K562 (cell line): ENCODE measurements at regions not wholly inside any gene's neighbourhood (a gene's known extent, or its start where the extent isn't known, plus 50 kb on each side); places are given as distances from the start of the nearest gene placed in this dataset.

ENCODE experiments used
- MTA2 ChIP-seq: fragments of 450-650 bp; IDR thresholded peaks from 2 replicates; pipeline ENCODE4 v1.6.1; 2016; ENCODE audit warnings: low read depth
- POLR3A ChIP-seq: IDR thresholded peaks from 2 replicates; pipeline ENCODE4 v1.6.1; 2011; ENCODE audit warnings: borderline replicate concordance, mild to moderate bottlenecking, moderate library complexity; ENCODE audit not compliant: insufficient read length, insufficient read depth; ENCODE audit errors: extremely low read depth
- PPARD ChIP-seq: fragments of 250-450 bp; sonication (Bioruptor Pico); IDR thresholded peaks from 2 replicates; pipeline ENCODE4 v1.8.0; 2022; ENCODE audit warnings: inconsistent platforms, mild to moderate bottlenecking, moderate library complexity
- SMARCA4 ChIP-seq: fragments of 450-650 bp; IDR thresholded peaks from 2 replicates; pipeline ENCODE4 v1.6.1; 2016
- ZKSCAN1 ChIP-seq: fragments of 150-350 bp; IDR thresholded peaks from 2 replicates; pipeline ENCODE4 v1.6.1; 2016; ENCODE audit warnings: low read depth, low read length
- TF ChIP-seq, protein P1 (sequence below), 2 experiments: IDR thresholded peaks; 2 replicates each; pipeline ENCODE4 v1.6.1; 2011; ENCODE audit warnings: borderline replicate concordance in 1 of 2, control low read depth in 1 of 2, low read depth in 1 of 2, low read length in 1 of 2, mild to moderate bottlenecking in 1 of 2, mixed read lengths in 1 of 2, moderate library complexity in 1 of 2; ENCODE audit not compliant: insufficient read depth in 1 of 2, insufficient read length in 1 of 2, poor library complexity in 1 of 2, severe bottlenecking in 1 of 2; ENCODE audit errors: extremely low read depth in 1 of 2
- TF ChIP-seq, protein P2 (sequence below): fragments of 450-650 bp; IDR thresholded peaks from 2 replicates; pipeline ENCODE4 v1.6.1; 2017; ENCODE audit warnings: mild to moderate bottlenecking, moderate library complexity
- TF ChIP-seq, protein P3 (sequence below): fragments of 250-450 bp; sonication (Bioruptor Pico); IDR thresholded peaks from 2 replicates; pipeline ENCODE4 v1.4.0; 2020; ENCODE audit warnings: mild to moderate bottlenecking, moderate library complexity, borderline replicate concordance

DNA sequence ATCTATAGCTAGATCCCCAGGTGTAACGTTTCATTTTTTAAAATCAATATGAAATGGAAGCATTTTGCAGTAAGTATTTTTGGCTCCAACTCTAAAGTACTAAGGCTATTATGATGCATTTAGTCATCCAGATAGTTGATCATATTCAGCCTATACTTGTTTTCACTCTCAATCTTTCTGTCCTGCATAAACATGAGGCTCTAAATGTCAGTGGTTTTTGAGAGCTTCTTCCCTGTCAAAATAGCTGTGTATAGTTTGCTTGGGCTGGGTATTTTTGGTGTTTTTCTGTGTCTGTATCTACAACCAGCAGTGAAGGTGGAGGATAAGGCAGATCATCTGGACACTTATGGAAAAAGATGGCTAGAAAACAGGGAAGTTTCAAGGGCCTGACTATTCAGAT lies 128.0 kb downstream of the LRRN1 start (continued):
- TF ChIP-seq, protein P1, sequence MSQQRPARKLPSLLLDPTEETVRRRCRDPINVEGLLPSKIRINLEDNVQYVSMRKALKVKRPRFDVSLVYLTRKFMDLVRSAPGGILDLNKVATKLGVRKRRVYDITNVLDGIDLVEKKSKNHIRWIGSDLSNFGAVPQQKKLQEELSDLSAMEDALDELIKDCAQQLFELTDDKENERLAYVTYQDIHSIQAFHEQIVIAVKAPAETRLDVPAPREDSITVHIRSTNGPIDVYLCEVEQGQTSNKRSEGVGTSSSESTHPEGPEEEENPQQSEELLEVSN (IDR thresholded peaks at IDR 0.05; ENCODE audit: borderline replicate concordance in 1 of 2, extremely low read depth in 1 of 2, insufficient read depth in 1 of 2, insufficient read length in 1 of 2, low read depth in 1 of 2, low read length in 1 of 2, poor library complexity in 1 of 2, severe bottlenecking in 1 of 2), result no peak
- TF ChIP-seq, protein P2, sequence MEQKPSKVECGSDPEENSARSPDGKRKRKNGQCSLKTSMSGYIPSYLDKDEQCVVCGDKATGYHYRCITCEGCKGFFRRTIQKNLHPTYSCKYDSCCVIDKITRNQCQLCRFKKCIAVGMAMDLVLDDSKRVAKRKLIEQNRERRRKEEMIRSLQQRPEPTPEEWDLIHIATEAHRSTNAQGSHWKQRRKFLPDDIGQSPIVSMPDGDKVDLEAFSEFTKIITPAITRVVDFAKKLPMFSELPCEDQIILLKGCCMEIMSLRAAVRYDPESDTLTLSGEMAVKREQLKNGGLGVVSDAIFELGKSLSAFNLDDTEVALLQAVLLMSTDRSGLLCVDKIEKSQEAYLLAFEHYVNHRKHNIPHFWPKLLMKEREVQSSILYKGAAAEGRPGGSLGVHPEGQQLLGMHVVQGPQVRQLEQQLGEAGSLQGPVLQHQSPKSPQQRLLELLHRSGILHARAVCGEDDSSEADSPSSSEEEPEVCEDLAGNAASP, result no peak
- TF ChIP-seq, protein P3, sequence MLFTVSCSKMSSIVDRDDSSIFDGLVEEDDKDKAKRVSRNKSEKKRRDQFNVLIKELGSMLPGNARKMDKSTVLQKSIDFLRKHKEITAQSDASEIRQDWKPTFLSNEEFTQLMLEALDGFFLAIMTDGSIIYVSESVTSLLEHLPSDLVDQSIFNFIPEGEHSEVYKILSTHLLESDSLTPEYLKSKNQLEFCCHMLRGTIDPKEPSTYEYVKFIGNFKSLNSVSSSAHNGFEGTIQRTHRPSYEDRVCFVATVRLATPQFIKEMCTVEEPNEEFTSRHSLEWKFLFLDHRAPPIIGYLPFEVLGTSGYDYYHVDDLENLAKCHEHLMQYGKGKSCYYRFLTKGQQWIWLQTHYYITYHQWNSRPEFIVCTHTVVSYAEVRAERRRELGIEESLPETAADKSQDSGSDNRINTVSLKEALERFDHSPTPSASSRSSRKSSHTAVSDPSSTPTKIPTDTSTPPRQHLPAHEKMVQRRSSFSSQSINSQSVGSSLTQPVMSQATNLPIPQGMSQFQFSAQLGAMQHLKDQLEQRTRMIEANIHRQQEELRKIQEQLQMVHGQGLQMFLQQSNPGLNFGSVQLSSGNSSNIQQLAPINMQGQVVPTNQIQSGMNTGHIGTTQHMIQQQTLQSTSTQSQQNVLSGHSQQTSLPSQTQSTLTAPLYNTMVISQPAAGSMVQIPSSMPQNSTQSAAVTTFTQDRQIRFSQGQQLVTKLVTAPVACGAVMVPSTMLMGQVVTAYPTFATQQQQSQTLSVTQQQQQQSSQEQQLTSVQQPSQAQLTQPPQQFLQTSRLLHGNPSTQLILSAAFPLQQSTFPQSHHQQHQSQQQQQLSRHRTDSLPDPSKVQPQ, result no peak
- TF ChIP-seq SMARCA4, result no peak
- no peak for TF ChIP-seq PPARD
- TF ChIP-seq ZKSCAN1, result no peak
- TF ChIP-seq POLR3A, result no peak
- TF ChIP-seq MTA2, result no peak
